ENCODE measurements at regions not wholly inside any gene's neighbourhood (a gene's known extent, or its start where the extent isn't known, plus 50 kb on each side); places are given as distances from the start of the nearest gene placed in this dataset.

GRCh38 chr5:6006838-6007314 lies 371.5 kb downstream of the MED10 start:
- Histone ChIP-seq H3F3A (ENCODE audit: low read depth) (no peaks in the 10 kb centered on the region), H3K4me1 (no peaks in the 10 kb centered on the region), H3K79me2 (ENCODE audit: low read depth) (no peaks in the 10 kb centered on the region), H2AFZ (replicated peaks) (no peak overlapping the region), H3K27me3 (no peaks in the 10 kb centered on the region), H3K9me3 (ENCODE audit: low read depth) (no peaks in the 10 kb centered on the region), H3K9ac (no peak overlapping the region), H3K4me3 (no peak overlapping the region), H4K20me1 (ENCODE audit: low read depth) (no peaks in the 10 kb centered on the region), H3K36me3 (no peaks in the 10 kb centered on the region), H3K27ac (no peak overlapping the region), H3K4me2 (no peak overlapping the region)
- no peaks in the 10 kb centered on the region for H3K4me1 Mint-ChIP-seq
- H3K27me3 Mint-ChIP-seq (ENCODE audit: insufficient read depth, low read depth), result peaks cover 3% of the 10 kb centered on the region
- H3K4me3 Mint-ChIP-seq, result no peak overlapping the region
- TF ChIP-seq, protein P1, sequence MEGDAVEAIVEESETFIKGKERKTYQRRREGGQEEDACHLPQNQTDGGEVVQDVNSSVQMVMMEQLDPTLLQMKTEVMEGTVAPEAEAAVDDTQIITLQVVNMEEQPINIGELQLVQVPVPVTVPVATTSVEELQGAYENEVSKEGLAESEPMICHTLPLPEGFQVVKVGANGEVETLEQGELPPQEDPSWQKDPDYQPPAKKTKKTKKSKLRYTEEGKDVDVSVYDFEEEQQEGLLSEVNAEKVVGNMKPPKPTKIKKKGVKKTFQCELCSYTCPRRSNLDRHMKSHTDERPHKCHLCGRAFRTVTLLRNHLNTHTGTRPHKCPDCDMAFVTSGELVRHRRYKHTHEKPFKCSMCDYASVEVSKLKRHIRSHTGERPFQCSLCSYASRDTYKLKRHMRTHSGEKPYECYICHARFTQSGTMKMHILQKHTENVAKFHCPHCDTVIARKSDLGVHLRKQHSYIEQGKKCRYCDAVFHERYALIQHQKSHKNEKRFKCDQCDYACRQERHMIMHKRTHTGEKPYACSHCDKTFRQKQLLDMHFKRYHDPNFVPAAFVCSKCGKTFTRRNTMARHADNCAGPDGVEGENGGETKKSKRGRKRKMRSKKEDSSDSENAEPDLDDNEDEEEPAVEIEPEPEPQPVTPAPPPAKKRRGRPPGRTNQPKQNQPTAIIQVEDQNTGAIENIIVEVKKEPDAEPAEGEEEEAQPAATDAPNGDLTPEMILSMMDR (IDR thresholded peaks at IDR 0.05), result no peak
- TF ChIP-seq EZH2phosphoT487 (IDR thresholded peaks at IDR 0.05) (no peak), EZH2 (IDR thresholded peaks at IDR 0.05) (no peak)
- H3K27ac Mint-ChIP-seq, result no peak overlapping the region
- H3K9me3 Mint-ChIP-seq, result no peaks in the 10 kb centered on the region
- no peaks in the 10 kb centered on the region for H3K36me3 Mint-ChIP-seq
- no peak for DNase-seq (ENCODE audit: low spot score)

DNA sequence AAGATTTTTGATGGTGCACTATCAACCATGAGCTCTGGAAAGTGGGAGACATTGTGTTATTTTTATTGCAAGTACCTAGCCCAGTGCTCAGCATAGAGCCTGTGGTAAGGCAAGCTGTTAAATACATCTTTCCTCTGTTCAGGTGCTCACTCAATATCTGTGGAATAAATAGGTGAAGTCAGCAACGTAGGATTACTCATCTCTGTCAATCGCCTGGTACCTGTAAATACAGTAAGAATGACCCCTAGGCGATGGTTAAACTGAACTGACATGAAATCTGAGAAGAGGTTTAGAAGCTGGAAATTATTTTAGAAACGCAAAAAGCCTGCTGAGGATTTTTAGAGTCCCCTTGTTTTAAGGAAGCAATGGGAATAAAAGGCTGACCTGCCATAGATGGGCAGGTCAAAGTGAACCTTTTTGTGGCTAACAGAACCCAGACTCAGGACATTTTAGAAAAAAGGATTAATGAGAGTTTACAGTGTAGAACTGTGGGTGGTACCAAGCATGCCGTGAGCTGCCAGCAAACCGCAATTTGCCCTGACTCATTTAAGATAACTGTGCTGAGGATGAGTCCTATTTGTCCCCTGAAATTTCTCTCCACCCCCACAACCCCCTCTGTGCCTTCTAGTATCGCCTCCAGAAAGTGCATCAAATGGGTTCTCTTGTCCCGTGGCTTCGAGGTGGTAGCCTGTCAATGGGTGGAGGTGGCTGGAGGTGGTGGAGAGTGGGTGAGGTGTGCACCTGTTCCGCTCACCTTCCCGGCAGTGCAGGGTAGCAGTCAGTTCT lies 375.1 kb downstream of the MED10 start:
- H3K36me3 ChIP-seq, result no peaks in the 10 kb centered on the region
- H3K27ac ChIP-seq, result no peak overlapping the region
- H3K4me2 ChIP-seq, result no peak overlapping the region
- peaks cover 10% of the 10 kb centered on the region for H3K4me1 Mint-ChIP-seq
- H3K27me3 ChIP-seq, result no peaks in the 10 kb centered on the region
- no peaks in the 10 kb centered on the region for H3K9me3 Mint-ChIP-seq
- no peaks in the 10 kb centered on the region for H3K36me3 Mint-ChIP-seq
- peaks cover 3% of the 10 kb centered on the region for H3K27me3 Mint-ChIP-seq (ENCODE audit: insufficient read depth, low read depth)
- H3K9ac ChIP-seq, result no peak overlapping the region
- H3K27ac Mint-ChIP-seq, result no peak overlapping the region
- H3K9me3 ChIP-seq (ENCODE audit: low read depth), result no peaks in the 10 kb centered on the region
- H3K4me3 Mint-ChIP-seq, result no peak overlapping the region
- H4K20me1 ChIP-seq (ENCODE audit: low read depth), result no peaks in the 10 kb centered on the region
- H3K79me2 ChIP-seq (ENCODE audit: low read depth), result no peaks in the 10 kb centered on the region
- H3K4me1 ChIP-seq, result peaks cover 6% of the 10 kb centered on the region
- no peaks in the 10 kb centered on the region for H3F3A ChIP-seq (ENCODE audit: low read depth)
- no peak for DNase-seq (ENCODE audit: low spot score)
- no peak overlapping the region for H3K4me3 ChIP-seq
- H2AFZ ChIP-seq (replicated peaks), result no peak overlapping the region
- TF ChIP-seq EZH2 (IDR thresholded peaks at IDR 0.05), result no peak
- TF ChIP-seq EZH2phosphoT487 (IDR thresholded peaks at IDR 0.05), result no peak
- TF ChIP-seq, protein P1 (IDR thresholded peaks at IDR 0.05), result no peak

DNA sequence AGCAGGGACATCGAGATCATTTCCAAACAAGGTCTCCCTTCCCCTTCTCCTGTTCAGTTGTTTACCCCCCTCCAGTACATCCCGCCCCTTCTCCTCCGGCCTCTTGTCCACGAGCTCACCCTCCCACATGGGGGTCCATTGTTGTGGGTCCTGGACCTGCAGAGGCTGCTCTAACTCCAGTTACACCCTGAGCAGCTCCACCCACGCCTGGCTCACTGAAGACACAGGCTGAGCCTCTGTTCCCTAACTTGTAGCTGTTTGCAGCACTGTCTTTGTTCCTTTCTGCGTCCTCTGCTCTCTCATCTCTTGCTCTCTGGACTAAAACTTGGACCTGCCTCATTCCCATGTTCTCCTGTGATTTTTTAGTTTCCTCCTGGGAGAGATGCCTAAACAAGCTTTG lies 377.5 kb downstream of the MED10 start:
- peaks cover 2% of the 10 kb centered on the region for H3K27me3 Mint-ChIP-seq (ENCODE audit: insufficient read depth, low read depth)
- H3K4me1 Mint-ChIP-seq, result peaks cover 10% of the 10 kb centered on the region
- no peaks in the 10 kb centered on the region for H3K9me3 ChIP-seq (ENCODE audit: low read depth)
- peak overlapping the region; percentile 83 for H2AFZ ChIP-seq (replicated peaks)
- no peak overlapping the region for H3K27ac ChIP-seq
- no peaks in the 10 kb centered on the region for H3K27me3 ChIP-seq
- H3K4me3 Mint-ChIP-seq, result no peak overlapping the region
- H4K20me1 ChIP-seq (ENCODE audit: low read depth), result no peaks in the 10 kb centered on the region
- H3F3A ChIP-seq (ENCODE audit: low read depth), result no peaks in the 10 kb centered on the region
- H3K4me1 ChIP-seq, result peaks cover 6% of the 10 kb centered on the region
- H3K9me3 Mint-ChIP-seq, result peaks cover 6% of the 10 kb centered on the region
- no peak overlapping the region for H3K4me2 ChIP-seq
- no peak overlapping the region for H3K9ac ChIP-seq
- TF ChIP-seq, protein P1 (IDR thresholded peaks at IDR 0.05), result no peak
- no peak for TF ChIP-seq EZH2 (IDR thresholded peaks at IDR 0.05)
- TF ChIP-seq EZH2phosphoT487 (IDR thresholded peaks at IDR 0.05), result no peak
- peak; percentile 10 for DNase-seq (ENCODE audit: low spot score)
- H3K27ac Mint-ChIP-seq, result peak overlapping the region; percentile 29
- H3K36me3 Mint-ChIP-seq, result no peaks in the 10 kb centered on the region
- H3K36me3 ChIP-seq, result no peaks in the 10 kb centered on the region
- no peak overlapping the region for H3K4me3 ChIP-seq
- H3K79me2 ChIP-seq (ENCODE audit: low read depth), result no peaks in the 10 kb centered on the region

All from neural progenitor cell (in vitro differentiated cells).